GM18868 (cell line): ENCODE measurements at regions not wholly inside any gene's neighbourhood (a gene's known extent, or its start where the extent isn't known, plus 50 kb on each side); places are given as distances from the start of the nearest gene placed in this dataset.

ENCODE experiments used
- ATAC-seq: cut with Tn5 transposase; IDR thresholded peaks from one replicate; pipeline ENCODE4 v1.9.1; 2021; ENCODE audit warnings: mild to moderate bottlenecking, moderate library complexity; ENCODE audit not compliant: unreplicated experiment

DNA sequence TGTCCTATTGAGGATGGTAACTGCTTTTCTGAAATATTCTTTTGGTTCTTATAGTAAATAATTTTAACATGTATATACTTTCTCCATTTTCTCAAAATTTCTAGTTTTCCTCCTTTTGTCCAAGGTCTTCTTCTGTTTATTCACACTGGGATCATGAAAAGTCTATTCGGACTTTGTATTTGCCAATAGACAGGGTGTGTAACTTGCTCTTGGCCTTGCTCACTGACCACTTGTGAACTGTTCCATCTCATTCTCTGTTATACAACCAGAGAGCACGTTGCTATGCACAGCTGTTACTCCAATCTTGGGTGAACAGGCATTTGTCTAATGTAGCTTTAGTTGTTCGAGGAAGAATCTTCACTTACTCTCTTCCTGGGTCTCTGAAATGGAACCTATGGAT lies 388.9 kb downstream of the SH3GL2 start:
- no peak for ATAC-seq

DNA sequence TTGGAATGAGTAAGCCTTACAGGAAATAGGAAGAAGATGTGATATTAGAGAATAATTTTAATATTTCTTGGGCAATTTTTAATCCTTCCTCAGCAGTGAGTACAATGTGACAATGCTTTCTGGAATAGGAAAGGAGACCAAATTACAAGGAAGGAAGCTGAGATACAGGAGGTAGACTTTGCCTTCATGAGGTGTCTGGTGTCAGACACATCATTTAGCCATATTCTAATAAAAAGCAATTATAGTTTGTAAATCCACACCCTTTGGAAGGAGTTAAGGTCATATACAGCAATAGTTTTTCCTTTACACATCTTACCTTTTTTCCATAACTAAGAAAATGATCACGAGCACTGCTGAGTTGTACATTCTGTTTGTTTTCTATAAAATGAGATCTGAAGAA lies 390.4 kb downstream of the SH3GL2 start:
- no peak for ATAC-seq

DNA sequence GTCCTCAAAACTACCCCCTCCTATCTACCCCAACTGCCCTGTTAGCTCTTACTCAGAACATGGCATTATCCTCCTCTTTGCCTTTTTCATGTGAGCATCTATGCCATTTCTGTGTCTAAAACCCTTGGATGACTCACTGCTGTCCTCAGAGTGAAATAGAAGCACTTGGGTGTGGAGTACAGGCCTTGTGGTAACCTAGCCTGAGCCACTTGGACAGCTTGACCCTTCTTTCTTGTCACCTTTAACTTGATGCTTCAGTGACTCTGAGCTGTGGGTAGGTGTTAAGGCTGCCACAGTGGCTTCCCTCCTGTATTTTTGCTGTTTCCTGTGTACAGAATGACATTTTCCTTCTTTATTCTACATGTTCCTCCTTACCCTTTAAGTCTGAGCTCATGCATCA lies 391.4 kb downstream of the SH3GL2 start:
- no peak for ATAC-seq

DNA sequence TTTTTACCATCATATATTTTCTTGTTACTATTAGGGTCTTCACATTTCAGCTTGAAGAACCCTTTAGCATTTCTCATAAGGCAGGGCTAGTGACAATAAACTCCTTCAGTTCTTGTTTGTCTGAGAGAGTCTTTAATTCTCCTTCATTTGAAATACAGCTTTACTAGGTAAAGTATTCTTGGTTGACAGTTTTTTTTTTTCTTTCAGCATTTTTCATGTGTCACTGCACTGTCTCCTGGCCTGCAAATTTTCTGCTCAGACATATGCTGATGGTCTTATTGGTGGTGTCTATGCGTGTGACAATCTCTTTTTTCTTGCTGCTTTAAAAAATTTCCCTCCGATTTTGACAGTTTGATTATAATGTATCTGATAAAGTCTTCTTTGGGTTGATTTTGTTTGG lies 399.9 kb downstream of the SH3GL2 start:
- no peak for ATAC-seq

DNA sequence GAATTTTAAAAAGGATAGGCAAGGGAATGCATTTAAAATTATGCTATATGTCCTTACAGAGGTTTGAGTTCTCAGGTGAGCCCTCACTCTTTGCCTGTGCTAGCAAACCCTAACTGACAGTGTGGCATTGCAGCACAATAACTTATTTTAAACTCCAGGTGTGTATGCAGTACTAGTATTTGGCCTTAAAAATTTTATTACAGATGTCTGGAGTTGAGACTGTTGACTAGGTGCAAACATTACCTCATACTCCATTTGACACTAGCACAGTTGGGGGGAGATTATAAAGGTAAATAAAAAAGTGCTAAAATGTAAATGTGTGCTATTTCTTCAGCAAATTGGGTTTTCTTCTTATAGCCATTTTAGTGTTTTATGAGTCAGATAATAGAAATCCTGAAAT lies 407.7 kb downstream of the SH3GL2 start:
- no peak for ATAC-seq

DNA sequence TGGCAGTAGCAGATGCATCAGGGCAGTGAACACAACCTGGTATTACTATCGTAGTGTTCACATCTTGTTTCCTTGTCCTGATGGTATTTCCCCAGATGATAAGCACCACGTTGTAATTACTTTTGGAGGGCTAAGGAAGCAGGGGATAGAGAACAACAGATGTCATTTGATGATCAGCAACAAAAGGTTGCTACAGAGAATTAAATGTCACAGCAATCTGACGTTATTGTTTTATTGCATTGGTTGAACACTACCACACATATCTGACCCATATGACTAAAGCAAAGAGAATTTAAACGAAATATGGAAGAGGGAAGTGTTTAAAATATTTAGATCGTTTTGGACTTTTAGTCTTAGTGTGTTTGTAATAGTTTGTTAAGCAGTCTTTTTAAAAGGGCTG lies 408.3 kb downstream of the SH3GL2 start:
- no peak for ATAC-seq

DNA sequence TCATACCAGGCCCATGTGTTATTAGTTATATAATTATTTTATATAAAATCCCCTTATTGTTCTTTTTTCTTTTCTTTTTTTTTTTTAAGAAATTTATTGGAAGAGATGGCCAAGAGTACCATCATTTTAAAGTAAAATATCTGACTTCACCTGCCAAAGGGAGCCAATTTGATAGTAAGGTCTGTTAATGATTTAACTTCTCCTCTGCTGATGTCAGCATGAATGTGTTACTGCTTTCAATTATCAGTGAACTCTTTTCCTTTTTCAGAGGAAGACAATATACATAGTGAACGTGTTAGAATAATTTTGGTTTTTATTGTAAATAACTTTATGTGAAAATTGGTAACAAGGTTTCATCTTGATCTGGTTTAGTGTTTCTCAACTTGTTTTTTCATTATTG lies 409.6 kb downstream of the SH3GL2 start:
- no peak for ATAC-seq

DNA sequence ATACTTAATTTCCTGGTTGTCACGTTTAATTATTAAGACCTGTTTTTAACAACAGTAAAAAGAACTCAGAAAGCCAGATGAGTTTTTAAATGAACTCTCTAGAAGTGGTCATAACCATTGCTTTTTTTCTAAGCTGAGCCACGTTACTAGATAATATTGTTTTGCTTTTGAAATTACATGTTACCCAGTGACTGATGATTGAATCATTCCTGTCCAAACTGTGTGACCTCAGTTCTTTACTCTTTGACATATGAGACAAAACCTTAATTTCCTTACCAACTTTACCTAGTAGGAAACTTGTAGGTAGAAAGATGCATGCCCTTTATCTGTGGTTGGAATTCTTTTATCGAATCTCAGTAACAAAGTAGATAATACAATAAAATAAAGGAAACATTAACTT lies 411.7 kb downstream of the SH3GL2 start:
- ATAC-seq = no peak

DNA sequence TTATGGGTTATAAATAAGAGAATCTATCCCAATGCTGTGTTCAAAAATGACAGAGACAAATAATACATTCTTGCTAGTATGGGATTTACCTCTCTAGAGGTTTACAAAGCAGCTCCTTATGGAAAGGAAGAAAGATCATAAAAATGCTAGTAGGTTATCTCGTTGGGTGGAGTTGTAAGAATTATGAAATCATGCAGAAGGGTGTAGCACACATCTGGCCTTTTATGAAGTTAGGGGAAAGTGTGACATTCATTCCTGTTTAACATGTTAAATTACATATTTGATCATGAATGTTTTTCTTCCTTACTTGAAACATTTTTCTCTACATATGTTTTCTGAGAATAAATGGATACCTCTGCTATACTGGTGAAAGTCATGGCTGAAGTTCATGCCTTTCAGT lies 414.2 kb downstream of the SH3GL2 start:
- no peak for ATAC-seq

DNA sequence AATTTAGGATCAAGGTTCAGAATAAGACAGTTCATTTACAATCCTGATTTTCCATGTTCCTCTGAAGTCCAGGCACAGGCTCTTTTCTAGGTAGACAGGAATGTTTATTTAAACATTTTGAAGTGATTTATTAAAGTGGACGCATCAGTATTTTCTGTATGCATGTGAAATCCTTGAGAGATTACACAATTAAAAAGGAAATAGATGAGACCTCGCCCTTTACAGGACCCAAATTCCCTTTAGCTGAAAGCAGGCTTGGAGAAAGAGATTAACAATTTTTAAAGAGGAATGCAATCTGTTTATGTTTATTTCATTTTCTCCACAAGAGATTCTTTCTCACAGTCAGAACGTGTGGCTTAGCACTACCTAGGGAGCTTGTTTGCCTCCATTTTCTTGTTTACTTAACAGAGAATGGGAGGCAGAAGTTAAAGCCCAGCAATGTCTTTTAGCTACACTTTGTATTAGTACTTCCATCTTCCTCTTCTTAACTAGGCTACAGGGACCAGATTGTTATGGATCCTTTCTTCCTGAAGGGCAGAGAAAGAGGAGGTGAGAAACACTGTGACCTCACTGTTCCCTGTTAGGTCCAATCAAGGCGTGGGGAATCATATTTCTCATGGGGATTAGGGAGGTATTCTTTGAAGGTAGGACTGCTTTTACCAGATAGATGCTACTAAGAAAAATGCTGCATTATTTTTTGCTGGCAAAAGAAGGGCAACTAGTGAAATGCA lies 416.0 kb downstream of the SH3GL2 start:
- no peak for ATAC-seq

DNA sequence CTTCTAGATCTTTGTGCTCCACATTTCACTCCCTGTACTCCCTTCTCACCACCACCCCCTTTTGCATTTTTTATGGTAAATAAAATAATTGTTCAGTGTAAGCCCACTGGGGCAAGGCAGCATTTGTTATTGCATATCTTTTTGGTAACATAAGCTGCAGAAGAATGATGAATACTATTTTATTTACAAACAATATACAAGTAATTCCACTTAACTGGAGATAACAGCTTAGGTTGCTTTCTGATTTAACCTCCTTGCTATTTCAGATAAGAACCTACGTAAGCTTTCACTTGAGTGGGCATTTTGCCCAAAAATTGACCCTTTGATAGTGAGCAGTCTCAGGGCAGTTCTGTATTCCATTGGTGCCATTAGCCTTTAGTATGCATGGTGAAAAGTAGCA lies 417.9 kb downstream of the SH3GL2 start:
- no peak for ATAC-seq

DNA sequence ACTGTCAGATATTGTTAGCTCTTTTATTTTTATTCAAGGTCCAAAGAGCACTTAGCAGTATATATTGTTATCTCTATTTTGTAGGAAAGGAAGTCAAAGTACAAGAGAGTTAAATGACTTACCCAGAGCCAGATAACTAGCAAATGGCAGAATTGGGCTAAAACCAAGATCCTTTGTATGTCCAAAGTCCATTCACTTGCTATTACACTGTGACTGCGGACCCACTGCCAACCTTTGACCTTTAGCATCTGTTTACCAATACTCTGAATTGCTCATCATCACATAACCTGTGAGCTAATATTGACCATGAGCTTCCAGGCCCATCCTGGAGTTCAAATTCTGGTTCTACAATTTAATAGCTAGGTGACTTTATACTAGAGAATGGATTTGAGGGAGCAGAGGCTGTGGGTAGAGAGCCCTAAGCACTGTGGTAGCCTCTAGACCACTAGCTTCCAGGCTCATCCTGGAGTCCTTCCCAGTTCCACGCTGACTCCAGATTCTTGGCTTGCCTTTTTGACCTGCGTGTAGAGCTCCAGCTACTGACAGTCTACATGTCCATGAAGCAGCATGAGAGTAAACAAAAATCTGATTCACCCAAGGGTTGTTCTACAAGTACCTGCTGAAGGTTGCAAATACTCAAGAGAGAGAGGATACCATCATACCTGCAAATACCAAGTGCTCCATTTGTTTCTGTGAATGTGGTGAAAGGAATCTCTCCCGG lies 424.0 kb downstream of the SH3GL2 start:
- ATAC-seq = no peak

DNA sequence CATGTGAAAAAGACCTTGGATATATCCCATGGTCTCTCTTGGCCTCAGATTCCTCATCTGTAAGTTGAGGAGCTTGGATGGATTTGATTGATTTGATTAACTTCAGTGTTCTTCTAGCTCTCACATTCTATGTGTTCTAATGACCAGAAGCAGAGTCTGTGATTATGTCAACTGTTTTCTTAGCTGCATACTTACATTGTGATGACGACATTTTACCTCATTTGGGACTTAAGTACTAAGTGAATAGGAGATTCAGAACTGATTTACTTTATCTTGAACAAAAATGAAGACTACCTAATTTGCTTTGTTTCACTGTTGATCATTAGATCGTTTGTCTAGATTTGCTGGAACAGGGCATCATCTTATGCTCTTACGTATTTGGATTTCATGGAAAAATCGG lies 427.7 kb downstream of the SH3GL2 start:
- ATAC-seq = no peak

DNA sequence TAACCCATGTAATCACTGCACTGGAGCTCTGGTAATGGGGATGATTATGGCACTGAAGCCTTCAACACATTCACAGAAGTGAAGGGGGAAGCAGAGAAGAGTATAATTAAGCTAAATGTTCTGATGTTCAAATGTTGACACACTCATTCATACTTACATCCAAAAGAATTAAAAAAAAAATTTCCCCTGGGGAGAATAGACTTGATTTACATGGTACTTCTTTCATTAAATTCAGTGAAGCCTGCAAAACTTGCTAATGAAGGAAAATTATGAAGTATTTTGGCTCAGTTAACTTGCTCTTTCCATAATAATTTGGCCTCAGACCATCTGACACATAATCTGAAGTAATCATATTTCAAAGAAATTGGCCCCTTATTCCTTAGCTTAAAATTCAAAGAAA lies 428.8 kb downstream of the SH3GL2 start:
- ATAC-seq = no peak

DNA sequence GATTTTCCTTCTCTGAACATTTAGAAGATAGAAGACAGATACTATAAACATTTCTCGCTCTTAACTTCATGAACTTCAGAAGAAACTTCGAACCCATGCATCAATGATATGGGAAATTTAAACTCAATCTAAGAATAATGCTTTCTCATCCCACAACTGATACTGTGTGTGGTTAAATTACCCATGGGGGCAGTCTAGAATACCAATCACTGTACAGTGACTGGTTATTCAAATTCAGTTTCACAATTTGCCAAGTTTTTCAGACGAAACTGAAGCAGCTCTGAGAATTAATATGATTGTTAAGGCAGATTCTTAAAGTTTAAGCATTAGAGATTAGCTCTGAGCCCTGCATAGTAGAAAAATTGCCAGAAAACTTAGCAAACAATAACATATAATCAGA lies 431.0 kb downstream of the SH3GL2 start:
- no peak for ATAC-seq

DNA sequence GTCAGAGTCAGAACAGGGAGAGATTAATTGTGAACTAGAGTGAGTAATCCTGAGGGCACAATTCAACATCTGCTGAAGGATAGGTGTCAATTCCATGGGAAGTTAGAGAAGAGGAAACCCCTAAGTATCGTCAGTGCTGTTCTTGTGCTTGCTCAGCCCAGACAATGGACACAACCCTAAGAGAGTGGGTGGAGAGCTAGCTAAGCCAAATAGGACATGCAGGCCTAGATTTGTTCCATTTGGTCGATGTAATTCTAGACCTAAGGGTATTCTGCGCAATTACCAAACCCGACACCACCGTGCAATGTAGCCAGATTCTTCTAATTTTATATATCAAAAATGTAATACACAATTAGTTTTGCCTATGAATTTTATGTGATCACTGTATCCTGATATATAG lies 431.6 kb downstream of the SH3GL2 start:
- ATAC-seq = no peak

DNA sequence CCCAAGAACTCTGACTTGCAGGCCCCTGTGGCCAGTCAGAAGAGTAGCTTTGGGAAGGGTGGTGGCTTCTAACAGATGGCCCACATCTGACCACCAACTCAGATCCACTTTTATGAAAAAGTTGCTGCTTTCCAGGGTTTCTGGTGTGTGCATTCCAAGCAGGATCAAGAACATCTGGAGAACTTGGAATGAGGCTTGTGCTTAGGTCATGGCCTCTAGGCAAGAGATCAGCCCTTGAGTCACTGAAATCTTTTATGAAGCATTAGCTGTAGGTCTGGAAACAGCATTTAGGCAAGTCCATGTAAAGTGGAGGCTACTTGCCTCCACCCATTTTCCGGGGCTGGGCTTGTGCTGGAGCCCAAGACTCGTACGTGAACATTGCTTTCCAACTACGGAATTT lies 433.3 kb downstream of the SH3GL2 start:
- no peak for ATAC-seq

DNA sequence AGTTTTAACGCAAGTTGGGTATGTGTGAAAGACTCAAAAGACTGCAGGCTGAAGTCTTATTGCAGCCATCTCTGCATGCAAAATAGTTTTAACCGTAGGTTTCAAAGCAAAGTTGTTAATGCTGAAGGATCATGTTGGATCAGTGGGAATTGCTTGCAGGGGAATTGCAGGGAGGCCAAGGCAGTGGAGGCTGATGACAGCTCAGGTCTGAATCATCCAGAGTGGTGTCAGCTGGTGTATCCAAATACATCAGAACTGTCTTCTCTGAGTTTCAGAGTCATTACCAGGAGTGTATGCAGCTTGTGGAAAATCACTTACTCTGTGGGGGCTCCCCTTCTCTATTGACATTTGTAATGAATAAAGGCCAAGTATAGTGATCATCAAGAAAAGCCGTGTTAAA lies 435.7 kb downstream of the SH3GL2 start:
- no peak for ATAC-seq

DNA sequence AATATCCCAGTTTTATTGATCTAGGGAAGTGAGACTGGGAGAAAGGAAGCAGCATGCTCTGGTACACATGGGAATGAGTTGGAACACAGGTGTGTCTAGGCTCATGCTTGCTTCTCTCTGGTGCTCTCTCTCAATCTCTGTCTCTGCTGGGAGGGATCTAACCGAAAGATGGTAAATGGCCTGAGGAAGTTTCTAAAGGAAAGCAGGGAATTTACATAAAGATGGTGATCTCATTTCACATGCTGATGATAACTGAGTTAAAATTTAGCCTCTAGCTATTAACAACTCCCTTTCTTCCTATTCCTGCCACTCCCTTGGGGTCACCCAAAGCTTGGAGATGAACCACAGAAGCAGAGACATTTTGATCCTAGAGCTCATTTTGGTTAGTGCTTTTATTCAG lies 436.2 kb downstream of the SH3GL2 start:
- no peak for ATAC-seq

DNA sequence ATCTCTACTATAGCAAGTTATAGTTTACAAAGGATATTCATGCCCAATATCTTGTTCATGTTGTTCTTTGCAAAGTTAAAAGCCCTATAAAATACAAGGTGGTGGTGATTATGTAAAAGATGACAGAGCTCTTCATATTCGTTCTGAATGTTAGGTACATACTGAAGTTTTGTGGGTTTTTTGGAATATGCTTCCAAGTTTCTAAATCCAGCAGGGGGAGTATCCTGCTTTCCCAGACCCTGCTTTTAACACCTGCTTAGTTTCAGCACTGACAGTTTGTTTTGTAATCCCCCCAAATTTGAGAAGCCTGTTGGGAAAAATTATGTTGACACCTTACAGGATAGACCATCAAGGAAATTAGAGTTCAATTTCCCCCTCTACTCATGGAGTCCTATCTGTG lies 438.3 kb downstream of the SH3GL2 start:
- no peak for ATAC-seq

DNA sequence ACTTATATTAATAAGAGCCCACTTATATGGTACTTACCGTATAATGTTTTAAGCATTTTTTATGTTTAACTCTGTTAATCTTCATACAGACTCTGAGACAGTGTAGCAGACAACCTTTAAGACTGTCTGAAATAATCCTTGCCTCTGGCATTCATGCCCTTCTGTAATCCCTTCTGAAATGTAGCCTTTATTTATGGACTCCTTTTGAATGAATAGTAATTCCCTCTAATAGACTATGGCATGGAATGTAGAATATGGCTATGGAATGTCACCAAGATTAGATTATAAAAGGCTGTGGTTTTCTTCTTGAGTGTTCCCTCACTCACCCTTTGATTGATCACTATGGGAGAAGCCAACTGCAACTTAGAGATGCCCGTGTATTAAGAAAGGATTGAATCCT lies 439.4 kb downstream of the SH3GL2 start:
- ATAC-seq = no peak

DNA sequence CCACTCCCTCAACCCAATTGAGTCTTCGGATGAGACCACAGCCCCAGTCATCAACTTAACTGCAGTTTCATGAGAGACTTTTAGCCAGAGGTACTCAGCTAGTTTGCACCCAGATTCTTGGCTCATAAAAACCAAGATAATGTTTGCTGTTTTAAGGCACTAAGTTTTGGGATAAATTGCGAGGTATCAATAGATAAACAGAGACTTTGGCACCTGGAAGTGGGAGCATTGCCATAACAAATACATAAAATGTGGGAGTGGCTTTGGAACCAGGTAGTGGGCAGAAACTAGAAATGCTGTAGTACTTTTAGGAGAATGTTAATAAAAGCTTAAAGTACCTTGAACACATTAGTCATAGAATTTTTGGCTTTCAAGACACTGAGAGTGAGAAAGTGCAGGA lies 439.8 kb downstream of the SH3GL2 start:
- ATAC-seq = no peak
